Adrenal gland (tissue), 9 donors: ENCODE measurements at regions not wholly inside any gene's neighbourhood (a gene's known extent, or its start where the extent isn't known, plus 50 kb on each side); places are given as distances from the start of the nearest gene placed in this dataset.

Source experiments
- DNase-seq, 7 donors: peaks; one replicate each; pipeline ENCODE4 v3.0.0-alpha.2; 2019 to 2020
- H3K27ac ChIP-seq, 5 donors: fragments of 200-600 bp; sonication (generic) in 4 of 5; 1 replicate in 3 of 5; 2 replicates in 2 of 5; pipeline versions ENCODE4 v1.5.1 to v1.8.0; 2016 to 2020; ENCODE audit warnings: mild to moderate bottlenecking in 1 of 5
- H3K27me3 ChIP-seq: fragments of 200-600 bp; 2 replicates; pipeline ENCODE4 v1.8.0; 2021
- H3K36me3 ChIP-seq, 2 donors: fragments of 200-600 bp; replicated peaks in 1 of 2; 1 replicate in 1 of 2; 2 replicates in 1 of 2; pipeline versions ENCODE4 v1.5.1 to v1.8.0; 2018 to 2022
- H3K4me1 ChIP-seq, 2 donors: fragments of 200-600 bp; replicated peaks in 1 of 2; 1 replicate in 1 of 2; 2 replicates in 1 of 2; pipeline versions ENCODE4 v1.5.1 to v1.8.0; 2018 to 2021
- H3K4me3 ChIP-seq, 4 donors: fragments of 200-600 bp; sonication (generic) in 3 of 4; one replicate each; pipeline ENCODE4 v1.5.1; 2016 to 2018
- H3K9me3 ChIP-seq, 3 donors: fragments of 200-600 bp; sonication (generic) in 1 of 3; replicated peaks in 1 of 3; 1 replicate in 2 of 3; 2 replicates in 1 of 3; pipeline versions ENCODE4 v1.5.1 to v1.8.0; 2016 to 2021
- CTCF ChIP-seq, 6 experiments: fragments of 450-650 bp in 4 of 6; fragments of 200-600 bp in 2 of 6; sonication (generic) in 1 of 6; IDR thresholded peaks; 1 replicate in 5 of 6; 2 replicates in 1 of 6; pipeline versions ENCODE4 v1.5.1 to v1.8.0; 2016 to 2021; ENCODE audit warnings: antibody characterized with exemption in 6 of 6, mild to moderate bottlenecking in 2 of 6, moderate library complexity in 1 of 6
- POLR2A ChIP-seq, 2 donors: fragments of 450-650 bp; IDR thresholded peaks; one replicate each; pipeline ENCODE4 v1.6.1; 2017; ENCODE audit warnings: antibody characterized with exemption in 2 of 2, mild to moderate bottlenecking in 2 of 2, moderate library complexity in 1 of 2
- WGBS, 4 donors: extraction: QIAGEN DNeasy Blood & Tissue Kit in 2 of 4; methylation state at CpG; one replicate each; pipeline versions ENCODE4 v1.1.5 to v1.1.7; 2013 to 2017; 5-methylcytosine and 5-hydroxymethylcytosine counted together
- intact Hi-C, 2 donors: fragments of 100-400 bp; cut with DNase I; formaldehyde crosslinking; loops; one replicate each; pipeline versions ENCODE4 v1.14.1 to v1.15.0; 2022 to 2023
- donor health status: healthy with polysubstance abuse.
- donor health status: Bipolar disorder and iron deficiency.
- donor health status: DM: yes; HTN: yes; CAD: no.
- donor health status: DM: no; HTN: no; CAD: no.
- donor health status: DM: no; HTN: no; CAD: no.

- no peak for DNase-seq
- Histone ChIP-seq H3K4me1 (no peaks in the 10 kb centered on the region), H3K27ac (no peak overlapping the region), H3K9me3 (no peaks in the 10 kb centered on the region), H3K27me3 (peaks cover 5% of the 10 kb centered on the region), H3K36me3 (no peaks in the 10 kb centered on the region), H3K4me3 (no peak overlapping the region)
- WGBS, 4 donors, result 77 to 86% (median 83%) methylated on average over 3 of the region's 3 CpGs
- intact Hi-C loops, result no loop called here
- TF ChIP-seq POLR2A (IDR thresholded peaks at IDR 0.05), result no peak
- TF ChIP-seq CTCF (IDR thresholded peaks at IDR 0.05), result no peak
Measured at GRCh38 chr1:55310505-55310971, 95.4 kb upstream of the USP24 start.

GRCh38 chr1:55309786-55310504, 94.8 kb upstream of the USP24 start:
- no peak overlapping the region for H3K4me3 ChIP-seq
- no peaks in the 10 kb centered on the region for H3K36me3 ChIP-seq
- H3K4me1 ChIP-seq, result no peaks in the 10 kb centered on the region
- H3K27me3 ChIP-seq, result peaks cover 5% of the 10 kb centered on the region
- H3K27ac ChIP-seq, result no peak overlapping the region
- H3K9me3 ChIP-seq, result no peaks in the 10 kb centered on the region
- WGBS, 4 donors, result 70 to 83% (median 78%) methylated on average over 13 to 18 of the region's 18 CpGs
- TF ChIP-seq CTCF (IDR thresholded peaks at IDR 0.05) (no peak), POLR2A (IDR thresholded peaks at IDR 0.05) (no peak)
- DNase-seq, result no peak
- intact Hi-C loops, result no loop called here

GRCh38 chr1:55309053-55309452, 93.9 kb upstream of the USP24 start:
- Histone ChIP-seq H3K27ac (no peak overlapping the region), H3K4me1 (no peaks in the 10 kb centered on the region), H3K9me3 (no peaks in the 10 kb centered on the region), H3K36me3 (no peaks in the 10 kb centered on the region), H3K4me3 (no peak overlapping the region), H3K27me3 (peaks cover 5% of the 10 kb centered on the region)
- WGBS, 4 donors, result 43 to 100% (median 86%) methylated on average over 1 to 2 of the region's 2 CpGs
- TF ChIP-seq CTCF (IDR thresholded peaks at IDR 0.05) (no peak), POLR2A (IDR thresholded peaks at IDR 0.05) (no peak)
- DNase-seq, result no peak
- intact Hi-C loops, result no loop called here

GRCh38 chr1:55305735-55306134, 90.6 kb upstream of the USP24 start:
- no peak overlapping the region for H3K27ac ChIP-seq
- 48 to 61% (median 54%) methylated on average over 2 of the region's 2 CpGs for WGBS, 4 donors
- H3K27me3 ChIP-seq, result peaks cover 5% of the 10 kb centered on the region
- DNase-seq, result no peak
- no peaks in the 10 kb centered on the region for H3K9me3 ChIP-seq
- H3K4me3 ChIP-seq, result no peak overlapping the region
- H3K4me1 ChIP-seq, result no peaks in the 10 kb centered on the region
- intact Hi-C loops, result no loop called here
- no peak for TF ChIP-seq CTCF (IDR thresholded peaks at IDR 0.05)
- no peak for TF ChIP-seq POLR2A (IDR thresholded peaks at IDR 0.05)
- no peaks in the 10 kb centered on the region for H3K36me3 ChIP-seq
